ENCODE measurements at regions not wholly inside any gene's neighbourhood (a gene's known extent, or its start where the extent isn't known, plus 50 kb on each side); places are given as distances from the start of the nearest gene placed in this dataset.

DNA sequence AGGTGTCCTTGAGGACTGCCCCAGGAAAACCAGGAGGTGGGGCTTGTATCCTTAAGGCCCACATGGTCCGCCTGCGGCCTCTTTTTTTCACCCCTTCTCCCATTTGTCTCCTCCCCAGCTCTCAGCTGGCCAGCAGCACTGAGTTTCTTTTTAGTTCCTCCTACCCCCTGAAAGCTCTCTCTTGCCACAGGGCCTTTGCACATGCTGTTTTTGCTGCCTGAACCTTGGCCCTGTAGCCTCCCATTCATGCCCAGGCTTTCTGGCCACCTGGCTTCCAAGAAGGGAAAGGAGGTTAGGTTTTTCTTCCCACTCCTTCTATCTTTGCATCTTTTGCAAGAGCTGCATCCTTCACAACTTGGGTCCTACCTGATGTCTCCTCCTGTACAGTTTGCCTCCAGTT is 358.1 kb downstream of the VRK1 start:
- TF ChIP-seq, protein P1, sequence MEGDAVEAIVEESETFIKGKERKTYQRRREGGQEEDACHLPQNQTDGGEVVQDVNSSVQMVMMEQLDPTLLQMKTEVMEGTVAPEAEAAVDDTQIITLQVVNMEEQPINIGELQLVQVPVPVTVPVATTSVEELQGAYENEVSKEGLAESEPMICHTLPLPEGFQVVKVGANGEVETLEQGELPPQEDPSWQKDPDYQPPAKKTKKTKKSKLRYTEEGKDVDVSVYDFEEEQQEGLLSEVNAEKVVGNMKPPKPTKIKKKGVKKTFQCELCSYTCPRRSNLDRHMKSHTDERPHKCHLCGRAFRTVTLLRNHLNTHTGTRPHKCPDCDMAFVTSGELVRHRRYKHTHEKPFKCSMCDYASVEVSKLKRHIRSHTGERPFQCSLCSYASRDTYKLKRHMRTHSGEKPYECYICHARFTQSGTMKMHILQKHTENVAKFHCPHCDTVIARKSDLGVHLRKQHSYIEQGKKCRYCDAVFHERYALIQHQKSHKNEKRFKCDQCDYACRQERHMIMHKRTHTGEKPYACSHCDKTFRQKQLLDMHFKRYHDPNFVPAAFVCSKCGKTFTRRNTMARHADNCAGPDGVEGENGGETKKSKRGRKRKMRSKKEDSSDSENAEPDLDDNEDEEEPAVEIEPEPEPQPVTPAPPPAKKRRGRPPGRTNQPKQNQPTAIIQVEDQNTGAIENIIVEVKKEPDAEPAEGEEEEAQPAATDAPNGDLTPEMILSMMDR (conservative IDR thresholded peaks at IDR 0.05), result no peak
- Mint-ChIP-seq H3K27me3 (ENCODE audit: insufficient read depth) (peaks cover 16% of the 10 kb centered on the region), H3K36me3 (ENCODE audit: low read depth) (no peaks in the 10 kb centered on the region), H3K27ac (no peak overlapping the region), H3K4me1 (no peaks in the 10 kb centered on the region), H3K4me3 (no peak overlapping the region), H3K9me3 (peaks cover 15% of the 10 kb centered on the region)
- no peak overlapping the region for H3K9ac ChIP-seq (ENCODE audit: extremely low read depth, low read length, poor library complexity, severe bottlenecking)
- DNase-seq, result no peak
- H3K27ac ChIP-seq (ENCODE audit: low read depth, low read length), result no peak overlapping the region
- H3K27me3 ChIP-seq (ENCODE audit: control insufficient read depth, insufficient read depth, low read length, poor library complexity, severe bottlenecking), result peaks cover 13% of the 10 kb centered on the region
- WGBS, 2 experiments (ENCODE audit: insufficient coverage in 1 of 2, insufficient read length in 1 of 2), result 83 to 92% methylated on average over 2 of the region's 2 CpGs
- no peaks in the 10 kb centered on the region for H3K36me3 ChIP-seq (ENCODE audit: control insufficient read depth, insufficient read depth, low read length)
- peaks cover 12% of the 10 kb centered on the region for H3K9me3 ChIP-seq (ENCODE audit: control insufficient read depth, low read length)
- H3K4me3 ChIP-seq (ENCODE audit: low read length), result no peak overlapping the region
- H3K4me1 ChIP-seq (ENCODE audit: control insufficient read depth, insufficient read depth, low read length), result no peaks in the 10 kb centered on the region

DNA sequence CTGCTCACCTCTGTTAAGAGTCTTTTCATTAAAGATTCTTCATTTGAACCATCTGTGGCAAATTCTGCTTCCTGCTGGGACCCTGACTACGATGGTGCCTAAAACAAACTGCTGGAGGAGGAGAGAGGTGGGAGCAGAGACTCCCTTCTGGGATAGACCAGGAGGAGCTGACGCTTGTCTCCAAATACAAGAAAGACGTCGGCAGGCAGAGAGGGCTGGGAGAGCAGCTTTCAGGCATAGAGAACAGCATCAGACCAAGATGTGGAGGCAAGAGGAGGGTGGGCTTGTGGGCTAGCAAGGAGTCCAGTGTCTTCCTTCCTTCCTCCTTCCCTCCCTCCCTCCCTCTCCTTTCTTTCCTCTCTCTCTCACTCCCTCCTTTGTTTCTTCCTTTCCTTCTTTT is 358.6 kb downstream of the VRK1 start:
- Histone ChIP-seq H3K9me3 (ENCODE audit: control insufficient read depth, low read length) (peaks cover 12% of the 10 kb centered on the region), H3K4me1 (ENCODE audit: control insufficient read depth, insufficient read depth, low read length) (no peaks in the 10 kb centered on the region), H3K9ac (ENCODE audit: extremely low read depth, low read length, poor library complexity, severe bottlenecking) (no peak overlapping the region), H3K4me3 (ENCODE audit: low read length) (no peak overlapping the region), H3K27ac (ENCODE audit: low read depth, low read length) (no peak overlapping the region), H3K36me3 (ENCODE audit: control insufficient read depth, insufficient read depth, low read length) (no peaks in the 10 kb centered on the region), H3K27me3 (ENCODE audit: control insufficient read depth, insufficient read depth, low read length, poor library complexity, severe bottlenecking) (peaks cover 13% of the 10 kb centered on the region)
- Mint-ChIP-seq H3K4me1 (no peaks in the 10 kb centered on the region), H3K27me3 (ENCODE audit: insufficient read depth) (peaks cover 16% of the 10 kb centered on the region), H3K9me3 (peaks cover 19% of the 10 kb centered on the region), H3K36me3 (ENCODE audit: low read depth) (no peaks in the 10 kb centered on the region), H3K4me3 (no peak overlapping the region), H3K27ac (no peak overlapping the region)
- TF ChIP-seq, protein P1 (conservative IDR thresholded peaks at IDR 0.05), result no peak
- no peak for DNase-seq
- WGBS, 2 experiments (ENCODE audit: insufficient coverage in 1 of 2, insufficient read length in 1 of 2), result 70 to 83% methylated on average over 2 to 4 of the region's 4 CpGs

DNA sequence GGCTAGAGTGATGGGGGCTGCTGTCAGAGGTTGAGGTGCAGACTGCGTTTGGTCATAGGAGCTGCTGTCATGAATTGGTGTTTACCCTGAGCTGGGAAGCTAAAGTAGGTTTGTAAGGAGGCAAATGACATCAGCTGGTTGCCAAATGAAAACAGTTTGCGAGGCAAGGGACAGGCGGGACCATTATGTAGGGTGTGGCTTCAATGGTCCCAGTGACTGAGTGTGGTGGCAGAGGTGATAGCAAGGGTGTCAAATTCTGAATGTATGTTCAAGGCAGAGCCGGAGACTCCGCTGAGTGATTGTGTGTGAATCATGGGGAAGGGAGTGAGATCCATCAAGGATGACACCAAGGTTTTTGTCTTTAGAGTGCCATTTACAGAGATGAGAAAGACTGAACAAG is 359.5 kb downstream of the VRK1 start:
- no peaks in the 10 kb centered on the region for H3K36me3 Mint-ChIP-seq (ENCODE audit: low read depth)
- H3K4me1 Mint-ChIP-seq, result no peaks in the 10 kb centered on the region
- no peak overlapping the region for H3K4me3 ChIP-seq (ENCODE audit: low read length)
- peaks cover 16% of the 10 kb centered on the region for H3K27me3 Mint-ChIP-seq (ENCODE audit: insufficient read depth)
- no peak overlapping the region for H3K4me3 Mint-ChIP-seq
- H3K9me3 Mint-ChIP-seq, result peaks cover 20% of the 10 kb centered on the region
- DNase-seq, result no peak
- no peaks in the 10 kb centered on the region for H3K4me1 ChIP-seq (ENCODE audit: control insufficient read depth, insufficient read depth, low read length)
- no peak overlapping the region for H3K27ac Mint-ChIP-seq
- WGBS, 2 experiments (ENCODE audit: insufficient coverage in 1 of 2, insufficient read length in 1 of 2), result 73 to 84% methylated on average over 5 of the region's 5 CpGs
- no peak overlapping the region for H3K9ac ChIP-seq (ENCODE audit: extremely low read depth, low read length, poor library complexity, severe bottlenecking)
- H3K27ac ChIP-seq (ENCODE audit: low read depth, low read length), result no peak overlapping the region
- H3K9me3 ChIP-seq (ENCODE audit: control insufficient read depth, low read length), result peaks cover 12% of the 10 kb centered on the region
- TF ChIP-seq, protein P1 (conservative IDR thresholded peaks at IDR 0.05), result no peak
- peaks cover 13% of the 10 kb centered on the region for H3K27me3 ChIP-seq (ENCODE audit: control insufficient read depth, insufficient read depth, low read length, poor library complexity, severe bottlenecking)
- no peaks in the 10 kb centered on the region for H3K36me3 ChIP-seq (ENCODE audit: control insufficient read depth, insufficient read depth, low read length)

Measured in endodermal cell (in vitro differentiated cells).